ENCODE measurements at regions not wholly inside any gene's neighbourhood (a gene's known extent, or its start where the extent isn't known, plus 50 kb on each side); places are given as distances from the start of the nearest gene placed in this dataset.
"Not testable (repeated sequence)": the region's sequence is repeated elsewhere in the genome, so short reads cannot be mapped to it uniquely, and the experiment has no call there.

- H3K9me3 Mint-ChIP-seq, H3K27me3 Mint-ChIP-seq, H3K27ac Mint-ChIP-seq, CTCF ChIA-PET, H3K4me1 Mint-ChIP-seq, DNase-seq, H3K4me3 Mint-ChIP-seq, POLR2A ChIA-PET: not testable (repeated sequence)
- peaks cover 71% of the 10 kb centered on the region for H3K36me3 Mint-ChIP-seq (ENCODE audit: low read depth)
These were observed 104.1 kb downstream of the ARHGAP11B start for GRCh38 chr15:30729880-30730590.

DNA sequence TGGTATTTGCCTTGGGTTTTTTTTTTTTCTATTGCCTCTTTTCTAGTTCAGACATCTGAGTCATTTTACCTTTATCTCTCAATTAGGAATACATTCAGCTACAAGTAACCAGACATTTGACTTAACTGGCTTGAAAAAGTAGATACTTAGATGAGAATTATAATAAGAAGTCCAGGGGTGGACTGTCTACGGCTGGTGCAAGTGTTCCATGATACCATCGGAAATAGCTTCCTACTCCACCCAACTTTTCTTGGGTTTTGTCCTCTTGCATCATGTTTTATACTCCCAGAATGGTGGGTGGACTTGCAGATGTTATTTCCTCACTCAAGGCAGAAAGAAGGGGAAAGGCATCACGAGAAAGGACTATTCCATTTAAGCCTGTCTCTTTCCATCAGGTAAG lies 104.7 kb downstream of the ARHGAP11B start:
- H3K9me3 Mint-ChIP-seq, POLR2A ChIA-PET: not testable (repeated sequence)
- peaks cover 72% of the 10 kb centered on the region for H3K36me3 Mint-ChIP-seq (ENCODE audit: low read depth)

DNA sequence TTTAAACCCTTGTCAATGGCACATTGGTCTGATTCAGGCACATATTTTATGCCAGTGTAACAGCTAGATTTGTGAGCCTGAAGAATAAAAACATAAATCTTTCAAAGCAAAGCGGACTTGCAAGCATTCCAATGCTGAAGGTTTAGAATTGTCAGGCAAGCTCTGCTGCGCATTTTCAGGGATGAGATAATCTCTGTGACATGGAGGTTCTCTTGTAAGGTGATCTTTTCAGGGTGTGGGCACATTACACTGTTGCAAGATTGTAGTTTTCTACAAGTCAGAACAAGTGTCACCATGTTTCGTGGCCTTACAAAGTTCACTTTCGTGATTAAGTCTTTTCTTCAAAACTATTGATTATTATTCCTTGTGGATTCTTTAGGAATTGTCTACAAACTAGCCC lies 106.2 kb downstream of the ARHGAP11B start:
- H3K27ac Mint-ChIP-seq, H3K27me3 Mint-ChIP-seq, CTCF ChIA-PET, POLR2A ChIA-PET, H3K4me3 Mint-ChIP-seq, H3K9me3 Mint-ChIP-seq, DNase-seq, H3K4me1 Mint-ChIP-seq: not testable (repeated sequence)
- H3K36me3 Mint-ChIP-seq (ENCODE audit: low read depth), result peaks cover 73% of the 10 kb centered on the region

More for the DNA sequence above, 104.7 kb downstream of the ARHGAP11B start:
- H3K4me3 Mint-ChIP-seq, CTCF ChIA-PET, H3K4me1 Mint-ChIP-seq, DNase-seq, H3K27me3 Mint-ChIP-seq, H3K27ac Mint-ChIP-seq: not testable (repeated sequence)

GRCh38 chr15:30735884-30736564 lies 110.1 kb downstream of the ARHGAP11B start:
- CTCF ChIA-PET, H3K27ac Mint-ChIP-seq, POLR2A ChIA-PET, DNase-seq, H3K27me3 Mint-ChIP-seq, H3K4me3 Mint-ChIP-seq, H3K4me1 Mint-ChIP-seq: not testable (repeated sequence)
- peaks cover 82% of the 10 kb centered on the region for H3K36me3 Mint-ChIP-seq (ENCODE audit: low read depth)
- H3K9me3 Mint-ChIP-seq, result peaks cover 11% of the 10 kb centered on the region

DNA sequence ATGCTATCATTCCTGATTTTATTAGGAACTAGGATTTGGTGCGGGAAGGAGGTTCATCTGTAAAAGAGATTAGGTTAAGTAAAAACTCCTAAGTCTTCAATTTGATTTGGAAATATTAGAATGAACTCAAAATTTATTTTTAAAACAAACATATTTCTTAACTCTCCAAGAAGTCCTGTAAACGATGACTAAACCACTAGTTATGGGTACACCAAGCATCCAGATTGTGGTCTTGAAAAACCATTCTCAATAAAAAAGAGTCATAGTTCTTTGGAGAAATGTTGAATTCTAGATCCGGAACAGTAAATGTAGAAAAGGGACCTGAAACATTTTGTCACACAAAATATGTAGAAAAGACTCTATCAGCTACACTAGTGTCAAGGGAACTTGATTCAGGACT lies 116.9 kb downstream of the ARHGAP11B start:
- POLR2A ChIA-PET, H3K4me1 Mint-ChIP-seq, DNase-seq, H3K27me3 Mint-ChIP-seq, H3K27ac Mint-ChIP-seq, CTCF ChIA-PET, H3K4me3 Mint-ChIP-seq: not testable (repeated sequence)
- H3K9me3 Mint-ChIP-seq, result peaks cover 11% of the 10 kb centered on the region
- H3K36me3 Mint-ChIP-seq (ENCODE audit: low read depth), result peaks cover 67% of the 10 kb centered on the region

- DNase-seq, H3K27ac Mint-ChIP-seq, POLR2A ChIA-PET, H3K4me3 Mint-ChIP-seq, CTCF ChIA-PET, H3K27me3 Mint-ChIP-seq, H3K9me3 Mint-ChIP-seq, H3K4me1 Mint-ChIP-seq: not testable (repeated sequence)
- H3K36me3 Mint-ChIP-seq (ENCODE audit: low read depth), result peaks cover 52% of the 10 kb centered on the region
These were observed 123.1 kb downstream of the ARHGAP11B start for GRCh38 chr15:30749048-30749447.

DNA sequence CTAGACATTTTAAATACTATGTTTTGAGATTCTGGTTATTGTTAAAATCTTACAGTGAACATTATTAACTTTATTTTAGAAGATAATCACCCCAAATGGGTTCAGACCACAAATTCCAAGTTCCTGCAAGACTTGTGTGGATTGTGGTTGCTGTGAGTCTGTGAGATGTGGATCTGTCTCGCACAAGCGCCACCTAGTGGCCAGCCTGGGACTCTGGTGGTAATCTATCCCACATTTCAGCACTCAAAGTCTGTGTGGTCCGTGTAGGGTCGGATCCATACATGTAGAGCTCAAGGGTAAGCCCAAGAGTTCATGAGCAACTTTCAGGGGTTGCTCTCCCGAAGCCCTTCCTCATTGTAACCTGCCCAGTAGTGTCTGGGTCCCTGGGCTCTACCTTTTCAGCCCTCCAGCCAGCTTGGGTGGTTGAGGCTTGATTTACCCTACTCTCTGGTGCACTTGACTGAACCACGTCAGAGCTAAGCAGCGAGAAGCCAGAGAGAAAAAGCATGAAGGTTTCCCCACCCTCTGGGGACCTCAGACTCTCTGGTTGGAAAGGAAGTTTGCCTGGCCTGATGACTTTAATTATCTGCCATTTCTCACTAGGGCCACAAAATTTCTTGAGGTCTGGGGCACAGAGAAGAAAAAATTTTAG lies 129.2 kb downstream of the ARHGAP11B start:
- H3K27me3 Mint-ChIP-seq, H3K4me1 Mint-ChIP-seq, POLR2A ChIA-PET, H3K9me3 Mint-ChIP-seq, H3K4me3 Mint-ChIP-seq, H3K27ac Mint-ChIP-seq, CTCF ChIA-PET: not testable (repeated sequence)
- H3K36me3 Mint-ChIP-seq (ENCODE audit: low read depth), result peaks cover 44% of the 10 kb centered on the region
- peak; percentile 69 for DNase-seq

DNA sequence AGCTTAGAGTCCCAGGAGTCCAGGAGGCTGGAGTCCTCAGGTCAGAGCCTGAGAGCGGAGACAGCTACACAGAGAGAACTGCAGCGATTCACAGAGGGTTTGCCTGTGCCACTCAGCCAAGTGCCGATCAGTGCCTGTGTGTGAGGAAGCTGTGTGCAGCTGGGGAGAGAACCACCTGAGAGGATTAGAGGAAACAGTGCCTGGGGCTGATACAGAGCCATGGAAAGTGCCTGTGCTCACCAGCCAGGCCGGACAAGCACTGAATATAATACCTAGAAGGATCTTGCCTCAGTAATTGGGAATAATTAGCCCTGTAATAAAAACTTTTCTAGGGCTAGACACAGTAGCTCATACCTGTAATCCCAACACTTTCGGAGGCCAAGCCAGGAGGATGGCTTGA lies 134.7 kb downstream of the ARHGAP11B start:
- POLR2A ChIA-PET, result interaction anchor here (1.0 kb wide), 1 partner anchor 230 kb away, joined by 3 read pairs; no protein-coding TSS in a partner anchor
- peaks cover 35% of the 10 kb centered on the region for H3K36me3 Mint-ChIP-seq (ENCODE audit: low read depth)
- H3K27me3 Mint-ChIP-seq, H3K9me3 Mint-ChIP-seq, DNase-seq, CTCF ChIA-PET, H3K27ac Mint-ChIP-seq, H3K4me1 Mint-ChIP-seq, H3K4me3 Mint-ChIP-seq: not testable (repeated sequence)

- POLR2A ChIA-PET, result interaction anchor here (1.0 kb wide), 1 partner anchor 229 kb away, joined by 3 read pairs; no protein-coding TSS in a partner anchor
- H3K9me3 Mint-ChIP-seq, H3K27ac Mint-ChIP-seq, H3K4me3 Mint-ChIP-seq, DNase-seq, H3K27me3 Mint-ChIP-seq, H3K4me1 Mint-ChIP-seq, CTCF ChIA-PET: not testable (repeated sequence)
- H3K36me3 Mint-ChIP-seq (ENCODE audit: low read depth), result peaks cover 31% of the 10 kb centered on the region
These were observed 135.4 kb downstream of the ARHGAP11B start for GRCh38 chr15:30761365-30761764.

- DNase-seq, H3K4me1 Mint-ChIP-seq, POLR2A ChIA-PET, CTCF ChIA-PET, H3K4me3 Mint-ChIP-seq, H3K9me3 Mint-ChIP-seq, H3K27ac Mint-ChIP-seq, H3K27me3 Mint-ChIP-seq: not testable (repeated sequence)
- peaks cover 47% of the 10 kb centered on the region for H3K36me3 Mint-ChIP-seq (ENCODE audit: low read depth)
These were observed 134.2 kb upstream of the FAN1 start for GRCh38 chr15:30769390-30770124.

DNA sequence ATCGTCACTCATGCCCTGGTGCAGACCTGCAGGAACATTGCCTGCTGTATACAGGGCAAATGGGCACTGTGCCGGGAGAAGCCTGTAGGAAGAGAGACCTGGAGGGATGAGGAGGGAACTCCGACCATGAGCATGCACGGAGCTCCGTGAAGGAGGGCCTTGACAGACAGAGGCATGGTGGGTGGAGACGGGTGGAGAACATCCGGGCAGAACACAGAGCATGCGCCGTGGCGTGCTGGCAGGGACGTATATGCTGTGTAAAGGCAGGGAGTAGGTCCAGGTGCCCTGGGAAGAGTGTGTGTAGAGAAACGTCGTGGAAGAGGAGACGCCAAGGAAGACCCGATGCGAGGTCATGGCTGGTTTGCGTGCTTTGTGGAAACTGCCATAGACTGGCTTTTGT lies 133.0 kb upstream of the FAN1 start:
- Mint-ChIP-seq H3K27ac (no peak overlapping the region), H3K9me3 (no peaks in the 10 kb centered on the region), H3K36me3 (ENCODE audit: low read depth) (peaks cover 50% of the 10 kb centered on the region), H3K27me3 (no peaks in the 10 kb centered on the region), H3K4me3 (no peak overlapping the region), H3K4me1 (no peaks in the 10 kb centered on the region)
- POLR2A ChIA-PET, result no interaction called here
- CTCF ChIA-PET, result no interaction called here
- DNase-seq, result no peak

GRCh38 chr15:30783019-30783418 lies 120.7 kb upstream of the FAN1 start:
- no peaks in the 10 kb centered on the region for H3K36me3 Mint-ChIP-seq (ENCODE audit: low read depth)
- H3K4me3 Mint-ChIP-seq, result no peak overlapping the region
- no peak for DNase-seq
- H3K27ac Mint-ChIP-seq, result no peak overlapping the region
- POLR2A ChIA-PET, result no interaction called here
- CTCF ChIA-PET, result interaction anchor here (1.0 kb wide), 1 partner anchor 346 kb away, joined by 3 read pairs; no protein-coding TSS in a partner anchor
- no peaks in the 10 kb centered on the region for H3K9me3 Mint-ChIP-seq
- H3K27me3 Mint-ChIP-seq, result peaks cover 12% of the 10 kb centered on the region
- H3K4me1 Mint-ChIP-seq, result no peaks in the 10 kb centered on the region

- no peak overlapping the region for H3K27ac Mint-ChIP-seq
- no peaks in the 10 kb centered on the region for H3K9me3 Mint-ChIP-seq
- CTCF ChIA-PET, result no interaction called here
- DNase-seq, result no peak
- peaks cover 17% of the 10 kb centered on the region for H3K27me3 Mint-ChIP-seq
- no peaks in the 10 kb centered on the region for H3K36me3 Mint-ChIP-seq (ENCODE audit: low read depth)
- no peaks in the 10 kb centered on the region for H3K4me1 Mint-ChIP-seq
- POLR2A ChIA-PET, result no interaction called here
- no peak overlapping the region for H3K4me3 Mint-ChIP-seq
These were observed 115.1 kb upstream of the FAN1 start for GRCh38 chr15:30788595-30788994.
